ENCODE measurements at regions not wholly inside any gene's neighbourhood (a gene's known extent, or its start where the extent isn't known, plus 50 kb on each side); places are given as distances from the start of the nearest gene placed in this dataset.

GRCh38 chr16:60041671-60042070 is 1307.6 kb upstream of the GOT2 start:
- no peaks in the 10 kb centered on the region for H3K27me3 ChIP-seq
- TF ChIP-seq POLR2A (IDR thresholded peaks at IDR 0.05): no peak
- TF ChIP-seq EP300 (IDR thresholded peaks at IDR 0.05): no peak
- no peak for TF ChIP-seq CTCF (IDR thresholded peaks at IDR 0.05)

GRCh38 chr16:60031740-60032139 is 1297.6 kb upstream of the GOT2 start:
- Histone ChIP-seq H3K9me3 (no peaks in the 10 kb centered on the region), H3K4me1 (ENCODE audit: insufficient read depth) (no peaks in the 10 kb centered on the region), H3K27ac (no peak overlapping the region), H3K36me3 (no peaks in the 10 kb centered on the region), H3K27me3 (no peaks in the 10 kb centered on the region), H3K4me3 (no peak overlapping the region)
- WGBS, 3 donors: 67 to 77% (median 70%) methylated on average over 1 of the region's 1 CpG
- TF ChIP-seq POLR2A (IDR thresholded peaks at IDR 0.05): no peak
- no peak for TF ChIP-seq EP300 (IDR thresholded peaks at IDR 0.05)
- no peak for TF ChIP-seq CTCF (IDR thresholded peaks at IDR 0.05)
- intact Hi-C loops (cut with DNase I): no loop called here
- DNase-seq: no peak

More at GRCh38 chr16:60041671-60042070, 1307.6 kb upstream of the GOT2 start:
- no peak overlapping the region for H3K4me3 ChIP-seq
- no peak for DNase-seq
- 65 to 70% (median 67%) methylated on average over 1 of the region's 1 CpG for WGBS, 3 donors
- H3K36me3 ChIP-seq: no peaks in the 10 kb centered on the region
- no peak overlapping the region for H3K27ac ChIP-seq
- intact Hi-C loops (cut with DNase I): no loop called here
- H3K4me1 ChIP-seq (ENCODE audit: insufficient read depth): no peaks in the 10 kb centered on the region
- no peaks in the 10 kb centered on the region for H3K9me3 ChIP-seq

- Histone ChIP-seq H3K4me1 (ENCODE audit: insufficient read depth) (no peaks in the 10 kb centered on the region), H3K36me3 (no peaks in the 10 kb centered on the region), H3K4me3 (no peak overlapping the region), H3K9me3 (no peaks in the 10 kb centered on the region), H3K27me3 (no peaks in the 10 kb centered on the region), H3K27ac (no peak overlapping the region)
- no peak for TF ChIP-seq POLR2A (IDR thresholded peaks at IDR 0.05)
- no peak for TF ChIP-seq CTCF (IDR thresholded peaks at IDR 0.05)
- TF ChIP-seq EP300 (IDR thresholded peaks at IDR 0.05): no peak
- intact Hi-C loops (cut with DNase I): no loop called here
- no peak for DNase-seq
Measured at GRCh38 chr16:60027351-60027750, 1293.2 kb upstream of the GOT2 start.

- no peak for DNase-seq
- Histone ChIP-seq H3K4me3 (no peak overlapping the region), H3K27ac (no peak overlapping the region), H3K27me3 (no peaks in the 10 kb centered on the region), H3K9me3 (no peaks in the 10 kb centered on the region), H3K4me1 (ENCODE audit: insufficient read depth) (no peaks in the 10 kb centered on the region), H3K36me3 (no peaks in the 10 kb centered on the region)
- intact Hi-C loops (cut with DNase I): no loop called here
- TF ChIP-seq POLR2A (IDR thresholded peaks at IDR 0.05): no peak
- TF ChIP-seq EP300 (IDR thresholded peaks at IDR 0.05): no peak
- no peak for TF ChIP-seq CTCF (IDR thresholded peaks at IDR 0.05)
- 87 to 93% (median 88%) methylated on average over 8 of the region's 8 CpGs for WGBS, 3 donors
Measured at GRCh38 chr16:60013076-60013475, 1279.0 kb upstream of the GOT2 start.

- no peak overlapping the region for H3K27ac ChIP-seq
- H3K9me3 ChIP-seq: no peaks in the 10 kb centered on the region
- no peak for TF ChIP-seq POLR2A (IDR thresholded peaks at IDR 0.05)
- no peak for TF ChIP-seq EP300 (IDR thresholded peaks at IDR 0.05)
- H3K27me3 ChIP-seq: no peaks in the 10 kb centered on the region
- no peak overlapping the region for H3K4me3 ChIP-seq
- intact Hi-C loops (cut with DNase I): no loop called here
- no peak for DNase-seq
- H3K4me1 ChIP-seq (ENCODE audit: insufficient read depth): no peaks in the 10 kb centered on the region
- H3K36me3 ChIP-seq: no peaks in the 10 kb centered on the region
- WGBS, 3 donors: 50 to 82% (median 60%) methylated on average over 3 of the region's 3 CpGs
Measured at GRCh38 chr16:60001523-60001922, 1267.4 kb upstream of the GOT2 start.

Data from ovary (tissue), 7 donors.